ENCODE measurements at regions not wholly inside any gene's neighbourhood (a gene's known extent, or its start where the extent isn't known, plus 50 kb on each side); places are given as distances from the start of the nearest gene placed in this dataset.

DNA sequence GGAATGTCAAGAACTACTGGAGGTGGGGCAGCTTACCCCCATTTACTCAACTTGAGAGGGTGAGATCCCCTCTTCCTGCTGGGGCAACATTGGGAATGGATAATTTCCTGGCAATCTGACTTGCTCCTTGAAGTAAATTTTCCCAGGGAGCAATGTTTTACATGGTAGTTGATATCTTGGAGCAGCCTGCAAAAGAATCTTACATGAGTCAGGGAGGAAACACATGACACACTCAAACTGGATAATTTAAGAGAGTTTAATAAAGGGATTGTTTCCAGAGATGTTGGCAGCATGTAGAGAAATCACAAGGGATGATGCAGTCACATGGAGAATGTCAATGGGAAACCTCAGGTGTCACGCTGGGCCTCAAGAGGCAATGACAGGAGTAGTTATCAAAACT, 212.5 kb downstream of the GAS1 start:
- Mint-ChIP-seq H3K36me3 (ENCODE audit: low read depth, unreplicated experiment) (no peaks in the 10 kb centered on the region), H3K9me3 (ENCODE audit: unreplicated experiment) (peaks cover 21% of the 10 kb centered on the region), H3K27me3 (ENCODE audit: low read depth, unreplicated experiment) (peaks cover 5% of the 10 kb centered on the region), H3K27ac (ENCODE audit: unreplicated experiment) (no peak overlapping the region), H3K4me1 (ENCODE audit: low read depth, unreplicated experiment) (peaks cover 15% of the 10 kb centered on the region), H3K4me3 (ENCODE audit: unreplicated experiment) (no peak overlapping the region)
- peak; percentile 66 for FAIRE-seq
- no peak overlapping the region for H3K4me3 ChIP-seq (ENCODE audit: insufficient read depth, low read depth, low read length)
- H3K9ac ChIP-seq (ENCODE audit: low read length), result no peak overlapping the region
- H2AFZ ChIP-seq (ENCODE audit: low read depth, low read length), result no peak overlapping the region
- H3K4me2 ChIP-seq (ENCODE audit: low read length), result peak overlapping the region; percentile 26
- H3K27ac ChIP-seq (ENCODE audit: low read depth, low read length), result peak overlapping the region; percentile 14
- H3K9me3 ChIP-seq (ENCODE audit: insufficient read depth, low read depth, low read length), result no peaks in the 10 kb centered on the region
- H4K20me1 ChIP-seq (ENCODE audit: insufficient read depth, low read length), result no peaks in the 10 kb centered on the region
- H3K79me2 ChIP-seq (ENCODE audit: insufficient read depth, low read length), result no peaks in the 10 kb centered on the region
- DNase-seq (ENCODE audit: low read depth), result peak; percentile 84
- TF ChIP-seq, protein P1, sequence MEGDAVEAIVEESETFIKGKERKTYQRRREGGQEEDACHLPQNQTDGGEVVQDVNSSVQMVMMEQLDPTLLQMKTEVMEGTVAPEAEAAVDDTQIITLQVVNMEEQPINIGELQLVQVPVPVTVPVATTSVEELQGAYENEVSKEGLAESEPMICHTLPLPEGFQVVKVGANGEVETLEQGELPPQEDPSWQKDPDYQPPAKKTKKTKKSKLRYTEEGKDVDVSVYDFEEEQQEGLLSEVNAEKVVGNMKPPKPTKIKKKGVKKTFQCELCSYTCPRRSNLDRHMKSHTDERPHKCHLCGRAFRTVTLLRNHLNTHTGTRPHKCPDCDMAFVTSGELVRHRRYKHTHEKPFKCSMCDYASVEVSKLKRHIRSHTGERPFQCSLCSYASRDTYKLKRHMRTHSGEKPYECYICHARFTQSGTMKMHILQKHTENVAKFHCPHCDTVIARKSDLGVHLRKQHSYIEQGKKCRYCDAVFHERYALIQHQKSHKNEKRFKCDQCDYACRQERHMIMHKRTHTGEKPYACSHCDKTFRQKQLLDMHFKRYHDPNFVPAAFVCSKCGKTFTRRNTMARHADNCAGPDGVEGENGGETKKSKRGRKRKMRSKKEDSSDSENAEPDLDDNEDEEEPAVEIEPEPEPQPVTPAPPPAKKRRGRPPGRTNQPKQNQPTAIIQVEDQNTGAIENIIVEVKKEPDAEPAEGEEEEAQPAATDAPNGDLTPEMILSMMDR (IDR thresholded peaks at IDR 0.05; ENCODE audit: insufficient read depth, low read depth, low read length), result no peak
- TF ChIP-seq EZH2 (IDR thresholded peaks at IDR 0.05; ENCODE audit: insufficient read depth, low read length), result no peak
- no peaks in the 10 kb centered on the region for H3K36me3 ChIP-seq (ENCODE audit: insufficient read depth, low read length)
- no peaks in the 10 kb centered on the region for H3K27me3 ChIP-seq (ENCODE audit: insufficient read depth, low read length)
- H3K4me1 ChIP-seq (ENCODE audit: insufficient read depth, low read length), result peaks cover 27% of the 10 kb centered on the region

DNA sequence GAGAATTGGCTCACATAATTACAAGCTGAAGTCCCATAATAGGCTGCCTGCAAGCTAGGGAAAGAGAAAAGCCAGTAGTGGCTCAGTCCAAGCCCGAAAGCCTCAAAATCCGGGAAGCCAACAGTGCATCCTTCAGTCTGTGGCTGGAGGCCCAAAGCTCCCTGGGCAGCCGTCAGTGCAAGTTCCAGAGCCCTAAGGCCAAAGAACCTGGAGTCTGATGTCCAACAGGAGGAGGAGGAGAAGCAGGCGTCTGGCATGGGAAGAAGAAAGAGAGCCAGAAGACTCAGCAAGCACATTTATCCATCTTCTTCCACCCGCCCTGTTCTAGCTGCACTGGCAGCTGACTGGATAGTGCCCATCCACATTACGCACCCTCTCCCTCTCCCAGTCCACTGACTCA, 213.4 kb downstream of the GAS1 start:
- peaks cover 20% of the 10 kb centered on the region for H3K9me3 Mint-ChIP-seq (ENCODE audit: unreplicated experiment)

More for the DNA sequence above, 213.4 kb downstream of the GAS1 start:
- no peak for DNase-seq (ENCODE audit: low read depth)
- H3K27me3 Mint-ChIP-seq (ENCODE audit: low read depth, unreplicated experiment), result peaks cover 5% of the 10 kb centered on the region
- Histone ChIP-seq H3K27ac (ENCODE audit: low read depth, low read length) (no peak overlapping the region), H3K4me2 (ENCODE audit: low read length) (no peak overlapping the region), H3K4me1 (ENCODE audit: insufficient read depth, low read length) (peaks cover 27% of the 10 kb centered on the region), H3K36me3 (ENCODE audit: insufficient read depth, low read length) (no peaks in the 10 kb centered on the region), H3K79me2 (ENCODE audit: insufficient read depth, low read length) (no peaks in the 10 kb centered on the region), H4K20me1 (ENCODE audit: insufficient read depth, low read length) (no peaks in the 10 kb centered on the region), H3K9me3 (ENCODE audit: insufficient read depth, low read depth, low read length) (no peaks in the 10 kb centered on the region), H3K27me3 (ENCODE audit: insufficient read depth, low read length) (no peaks in the 10 kb centered on the region), H3K9ac (ENCODE audit: low read length) (no peak overlapping the region), H3K4me3 (ENCODE audit: insufficient read depth, low read depth, low read length) (no peak overlapping the region), H2AFZ (ENCODE audit: low read depth, low read length) (no peak overlapping the region)
- no peak overlapping the region for H3K4me3 Mint-ChIP-seq (ENCODE audit: unreplicated experiment)
- no peak for FAIRE-seq
- H3K4me1 Mint-ChIP-seq (ENCODE audit: low read depth, unreplicated experiment), result peaks cover 15% of the 10 kb centered on the region
- no peaks in the 10 kb centered on the region for H3K36me3 Mint-ChIP-seq (ENCODE audit: low read depth, unreplicated experiment)
- peak overlapping the region; percentile 36 for H3K27ac Mint-ChIP-seq (ENCODE audit: unreplicated experiment)
- TF ChIP-seq EZH2 (IDR thresholded peaks at IDR 0.05; ENCODE audit: insufficient read depth, low read length), result no peak
- TF ChIP-seq, protein P1 (IDR thresholded peaks at IDR 0.05; ENCODE audit: insufficient read depth, low read depth, low read length), result no peak

Data from astrocyte (in vitro differentiated cells and primary cell).